Prostate gland (tissue), 2 donors: ENCODE measurements at regions not wholly inside any gene's neighbourhood (a gene's known extent, or its start where the extent isn't known, plus 50 kb on each side); places are given as distances from the start of the nearest gene placed in this dataset.

Experiments used
- POLR2AphosphoS5 ChIP-seq: sonication (generic); formaldehyde crosslinking; IDR thresholded peaks from one replicate; pipeline ENCODE4 v1.6.1; 2017; ENCODE audit warnings: antibody characterized with exemption
- TF ChIP-seq, protein P1 (sequence below), 4 experiments: fragments of 200-600 bp in 2 of 4; fragments of 450-650 bp in 2 of 4; sonication (generic) in 2 of 4; IDR thresholded peaks; 1 replicate in 3 of 4; 2 replicates in 1 of 4; pipeline ENCODE4 v1.5.1; 2016 to 2019; ENCODE audit warnings: antibody characterized with exemption in 4 of 4, mild to moderate bottlenecking in 2 of 4, moderate library complexity in 2 of 4

DNA sequence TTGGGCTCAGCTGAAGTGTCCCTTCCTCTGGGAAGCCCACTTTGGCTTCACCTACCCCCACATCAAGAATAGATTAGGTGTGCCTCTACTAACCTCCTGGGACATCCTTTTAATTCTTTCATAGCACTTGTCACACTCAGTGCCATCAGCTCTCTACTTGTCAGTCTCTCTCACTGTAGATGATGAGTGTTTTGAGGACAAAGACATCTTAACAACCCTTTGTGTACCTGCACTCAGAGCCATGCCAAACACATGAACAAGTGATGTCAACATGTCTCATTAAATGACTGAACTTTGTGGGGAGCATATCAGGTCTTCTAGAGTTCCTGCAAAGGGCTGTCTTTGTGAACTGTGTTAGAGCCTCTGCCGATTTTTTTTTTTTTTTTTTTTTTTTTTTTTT lies 87.0 kb upstream of the AMOTL1 start:
- TF ChIP-seq, protein P1, sequence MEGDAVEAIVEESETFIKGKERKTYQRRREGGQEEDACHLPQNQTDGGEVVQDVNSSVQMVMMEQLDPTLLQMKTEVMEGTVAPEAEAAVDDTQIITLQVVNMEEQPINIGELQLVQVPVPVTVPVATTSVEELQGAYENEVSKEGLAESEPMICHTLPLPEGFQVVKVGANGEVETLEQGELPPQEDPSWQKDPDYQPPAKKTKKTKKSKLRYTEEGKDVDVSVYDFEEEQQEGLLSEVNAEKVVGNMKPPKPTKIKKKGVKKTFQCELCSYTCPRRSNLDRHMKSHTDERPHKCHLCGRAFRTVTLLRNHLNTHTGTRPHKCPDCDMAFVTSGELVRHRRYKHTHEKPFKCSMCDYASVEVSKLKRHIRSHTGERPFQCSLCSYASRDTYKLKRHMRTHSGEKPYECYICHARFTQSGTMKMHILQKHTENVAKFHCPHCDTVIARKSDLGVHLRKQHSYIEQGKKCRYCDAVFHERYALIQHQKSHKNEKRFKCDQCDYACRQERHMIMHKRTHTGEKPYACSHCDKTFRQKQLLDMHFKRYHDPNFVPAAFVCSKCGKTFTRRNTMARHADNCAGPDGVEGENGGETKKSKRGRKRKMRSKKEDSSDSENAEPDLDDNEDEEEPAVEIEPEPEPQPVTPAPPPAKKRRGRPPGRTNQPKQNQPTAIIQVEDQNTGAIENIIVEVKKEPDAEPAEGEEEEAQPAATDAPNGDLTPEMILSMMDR (IDR thresholded peaks at IDR 0.05), result no peak
- no peak for TF ChIP-seq POLR2AphosphoS5
